Erythroblast (primary cell): ENCODE measurements at regions not wholly inside any gene's neighbourhood (a gene's known extent, or its start where the extent isn't known, plus 50 kb on each side); places are given as distances from the start of the nearest gene placed in this dataset.

Source experiments
- GATA1 ChIP-seq: IDR thresholded peaks from 2 replicates; pipeline ENCODE4 v1.6.1; 2011; ENCODE audit warnings: low read depth, mild to moderate bottlenecking, control low read depth, low read length, moderate library complexity
- POLR2A ChIP-seq: IDR thresholded peaks from 2 replicates; pipeline ENCODE4 v1.6.1; 2011; ENCODE audit warnings: mild to moderate bottlenecking, low read length

- TF ChIP-seq POLR2A, result no peak
- no peak for TF ChIP-seq GATA1
These were observed 851.0 kb downstream of the RAB28 start for GRCh38 chr4:12633053-12633651.
